Activated T-helper 17 cell treated with anti-CD3 and anti-CD28 coated beads, Interleukin-2, amount 50 U/mL, for 72 hours (primary cell): ENCODE measurements at regions not wholly inside any gene's neighbourhood (a gene's known extent, or its start where the extent isn't known, plus 50 kb on each side); places are given as distances from the start of the nearest gene placed in this dataset.

Experiments used
- ATAC-seq: fragments of 150-1000 bp; cut with Tn5 transposase; replicated peaks from 2 replicates; pipeline ENCODE4 v1.10.0; 2021; ENCODE audit warnings: mild to moderate bottlenecking, moderate library complexity
- H3K27ac Mint-ChIP-seq: one replicate; pipeline ENCODE4 v1.8.0; 2022; ENCODE audit warnings: mixed read lengths
- H3K27me3 Mint-ChIP-seq: one replicate; pipeline ENCODE4 v1.8.0; 2022; ENCODE audit warnings: mixed read lengths
- H3K36me3 Mint-ChIP-seq: one replicate; pipeline ENCODE4 v1.8.0; 2022; ENCODE audit warnings: low read depth, mild to moderate bottlenecking, mixed read lengths
- H3K4me1 Mint-ChIP-seq: one replicate; pipeline ENCODE4 v1.8.0; 2022; ENCODE audit warnings: mixed read lengths
- H3K4me3 Mint-ChIP-seq: one replicate; pipeline ENCODE4 v1.8.0; 2022; ENCODE audit warnings: mild to moderate bottlenecking, mixed read lengths
- H3K9me3 Mint-ChIP-seq: one replicate; pipeline ENCODE4 v1.8.0; 2022; ENCODE audit warnings: mixed read lengths

DNA sequence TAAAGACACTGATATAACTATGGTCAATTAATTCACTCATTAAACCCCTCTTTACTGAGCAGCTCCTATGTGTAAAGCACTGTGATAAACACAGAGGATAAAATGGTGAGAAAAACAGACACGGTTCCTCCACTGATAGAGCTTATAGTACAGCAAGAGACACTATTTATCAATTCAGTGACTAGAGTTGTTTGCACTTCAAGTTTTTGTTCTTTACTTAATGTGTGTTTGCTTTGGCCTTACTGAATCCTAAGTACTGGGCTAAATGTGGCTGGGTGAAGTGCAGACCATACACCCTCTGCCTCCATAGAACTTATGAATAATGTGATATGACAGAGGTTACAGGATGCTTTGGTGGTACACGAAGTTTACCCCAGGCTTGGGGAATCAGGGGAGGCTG lies 80.1 kb upstream of the ITGA1 start:
- no peaks in the 10 kb centered on the region for H3K36me3 Mint-ChIP-seq
- H3K9me3 Mint-ChIP-seq, result no peaks in the 10 kb centered on the region
- H3K4me3 Mint-ChIP-seq, result no peak overlapping the region
- peaks cover 12% of the 10 kb centered on the region for H3K4me1 Mint-ChIP-seq
- ATAC-seq, result no peak
- no peaks in the 10 kb centered on the region for H3K27me3 Mint-ChIP-seq
- H3K27ac Mint-ChIP-seq, result no peak overlapping the region

GRCh38 chr5:52708463-52708862 lies 79.3 kb upstream of the ITGA1 start:
- no peak for ATAC-seq
- H3K4me3 Mint-ChIP-seq, result no peak overlapping the region
- no peaks in the 10 kb centered on the region for H3K27me3 Mint-ChIP-seq
- no peak overlapping the region for H3K27ac Mint-ChIP-seq
- H3K9me3 Mint-ChIP-seq, result no peaks in the 10 kb centered on the region
- peaks cover 12% of the 10 kb centered on the region for H3K4me1 Mint-ChIP-seq
- no peaks in the 10 kb centered on the region for H3K36me3 Mint-ChIP-seq

DNA sequence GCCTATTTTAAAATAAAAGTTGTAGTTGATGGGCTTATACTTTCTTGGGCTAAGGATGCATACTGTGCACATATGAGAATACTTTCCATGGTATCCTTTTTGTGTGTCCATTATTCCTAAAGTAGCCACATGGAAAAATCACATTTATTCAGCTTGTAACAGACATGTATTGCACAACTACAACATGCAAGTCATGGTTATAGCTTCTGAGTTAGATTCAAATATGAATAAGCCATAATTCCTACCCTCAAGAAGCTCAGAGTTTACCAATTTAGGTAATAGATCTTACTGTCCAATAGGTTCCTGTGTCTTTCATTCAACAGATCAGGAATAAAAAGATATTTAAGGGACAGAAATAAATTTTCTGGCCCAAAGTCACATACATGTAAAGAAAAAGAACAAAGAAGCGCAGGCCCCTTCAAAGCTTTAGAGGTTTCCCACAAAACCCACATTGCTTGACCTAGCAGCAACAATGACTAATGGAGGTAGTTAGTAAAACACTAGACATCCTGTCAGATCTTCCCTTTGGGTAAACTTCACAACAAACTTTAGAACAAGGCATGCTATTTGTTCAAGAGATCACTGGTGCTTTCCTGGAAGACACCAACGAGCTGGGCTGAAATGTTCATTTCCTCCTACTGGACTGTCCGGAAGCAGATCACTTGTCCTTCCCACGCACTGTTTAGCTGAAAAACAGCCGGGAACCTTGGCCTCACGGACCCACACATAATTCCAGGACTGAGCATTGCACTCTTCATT lies 78.4 kb upstream of the ITGA1 start:
- Mint-ChIP-seq H3K27ac (peak overlapping the region; percentile 58), H3K4me3 (peak overlapping the region; percentile 27), H3K9me3 (no peaks in the 10 kb centered on the region)

DNA sequence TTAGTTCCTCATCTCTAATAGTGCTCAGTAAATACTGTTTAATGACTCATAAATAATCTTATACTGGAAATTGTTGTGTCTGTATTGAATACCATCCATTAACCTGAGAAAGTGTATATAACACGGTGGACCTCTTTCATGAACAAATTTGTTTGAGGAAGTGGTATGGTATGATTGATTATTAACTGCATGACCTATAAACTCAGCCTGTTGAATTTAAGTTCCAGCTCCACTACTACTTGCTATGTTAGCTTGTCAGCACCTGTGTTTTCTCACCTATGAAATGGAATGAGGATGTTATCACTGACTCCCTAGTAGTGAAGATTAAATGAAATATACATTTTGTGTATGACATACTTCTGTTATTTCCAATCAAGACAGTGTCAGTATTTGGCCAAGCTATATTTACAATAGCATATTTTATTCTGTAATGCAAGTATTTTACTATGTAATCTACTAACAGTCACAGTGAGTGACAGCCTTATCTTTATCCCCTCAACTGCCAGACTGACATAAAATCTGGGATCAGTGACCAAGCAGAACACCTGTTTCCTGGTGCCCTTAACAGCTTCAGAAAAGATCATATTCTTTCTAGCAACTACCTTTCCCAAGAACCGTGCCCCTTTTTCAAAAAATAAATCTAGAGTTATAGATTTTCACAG lies 77.3 kb upstream of the ITGA1 start:
- no peak for ATAC-seq
- no peaks in the 10 kb centered on the region for H3K27me3 Mint-ChIP-seq
- no peaks in the 10 kb centered on the region for H3K36me3 Mint-ChIP-seq
- peak overlapping the region; percentile 27 for H3K4me3 Mint-ChIP-seq
- H3K9me3 Mint-ChIP-seq, result no peaks in the 10 kb centered on the region
- peak overlapping the region; percentile 58 for H3K27ac Mint-ChIP-seq
- peaks cover 12% of the 10 kb centered on the region for H3K4me1 Mint-ChIP-seq

More for the DNA sequence above, 78.4 kb upstream of the ITGA1 start:
- H3K27me3 Mint-ChIP-seq, result no peaks in the 10 kb centered on the region
- peaks cover 12% of the 10 kb centered on the region for H3K4me1 Mint-ChIP-seq
- peak; percentile 93 for ATAC-seq
- no peaks in the 10 kb centered on the region for H3K36me3 Mint-ChIP-seq

DNA sequence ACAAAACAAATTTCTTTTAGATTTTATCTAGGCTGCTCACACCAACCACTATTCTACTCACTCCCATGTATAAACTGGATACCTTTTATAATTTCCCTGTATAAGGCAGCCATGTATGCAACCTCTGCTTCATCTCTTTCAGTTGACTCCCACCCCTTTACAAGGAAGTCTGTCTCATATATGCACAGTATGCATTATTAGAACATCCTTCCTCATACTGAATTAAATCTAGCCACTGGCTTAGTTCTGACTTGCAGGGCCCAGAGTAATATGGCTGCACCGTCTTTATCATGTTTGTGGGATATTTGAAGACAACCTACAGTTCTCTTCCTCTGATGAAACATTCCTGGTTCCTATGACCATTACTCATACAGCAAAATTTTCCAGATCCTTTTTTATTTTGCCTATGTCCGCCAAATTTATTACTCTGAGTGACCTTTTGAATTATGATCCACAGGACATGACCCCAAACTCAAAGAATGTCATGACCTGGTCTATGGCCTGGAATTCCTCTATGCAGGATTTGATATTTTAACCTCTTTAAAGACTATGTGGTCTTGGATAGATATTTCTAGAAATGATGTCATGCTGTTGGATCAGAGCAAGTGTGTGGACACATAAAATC lies 76.6 kb upstream of the ITGA1 start:
- peaks cover 12% of the 10 kb centered on the region for H3K4me1 Mint-ChIP-seq
- no peaks in the 10 kb centered on the region for H3K27me3 Mint-ChIP-seq
- no peak overlapping the region for H3K27ac Mint-ChIP-seq
- H3K9me3 Mint-ChIP-seq, result no peaks in the 10 kb centered on the region
- H3K4me3 Mint-ChIP-seq, result no peak overlapping the region
- ATAC-seq, result no peak
- no peaks in the 10 kb centered on the region for H3K36me3 Mint-ChIP-seq

- peaks cover 5% of the 10 kb centered on the region for H3K9me3 Mint-ChIP-seq
- H3K27me3 Mint-ChIP-seq, result no peaks in the 10 kb centered on the region
- H3K4me1 Mint-ChIP-seq, result peaks cover 12% of the 10 kb centered on the region
- peak; percentile 19 for ATAC-seq
- no peak overlapping the region for H3K4me3 Mint-ChIP-seq
- no peak overlapping the region for H3K27ac Mint-ChIP-seq
- no peaks in the 10 kb centered on the region for H3K36me3 Mint-ChIP-seq
Observed at GRCh38 chr5:52712354-52712753, 75.4 kb upstream of the ITGA1 start.

DNA sequence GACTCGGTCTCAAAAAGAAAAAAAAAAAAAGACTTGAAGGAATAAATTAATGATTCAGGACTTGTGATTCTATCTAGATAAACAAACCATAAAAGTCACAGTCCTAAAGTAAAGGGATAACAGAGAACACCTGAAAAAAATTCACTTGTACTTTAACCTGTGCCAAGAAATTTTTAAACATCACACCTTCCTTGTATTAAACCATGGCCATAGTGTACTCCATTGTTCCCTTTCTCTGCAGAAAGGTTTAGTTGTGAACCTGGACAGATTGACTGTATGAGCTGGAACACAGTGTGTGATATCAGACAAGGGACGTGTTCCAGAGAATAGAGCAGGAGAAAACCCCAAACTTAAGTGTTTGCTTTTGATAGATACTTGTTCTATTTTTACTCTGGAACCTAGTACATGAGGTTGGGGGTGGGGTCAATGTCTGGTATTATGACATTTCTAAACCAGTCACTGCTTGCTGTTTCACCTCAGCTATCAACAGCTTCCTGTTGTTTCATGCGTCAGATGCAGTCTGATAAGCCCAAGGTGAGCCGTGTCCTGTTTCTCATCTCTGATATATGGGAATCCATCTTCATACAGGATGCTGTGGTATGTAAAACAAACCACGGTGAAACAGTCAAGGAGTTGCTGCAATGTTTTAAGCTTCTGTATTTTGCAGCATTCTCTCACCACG lies 62.5 kb upstream of the ITGA1 start:
- Mint-ChIP-seq H3K27ac (peak overlapping the region; percentile 71), H3K36me3 (no peaks in the 10 kb centered on the region), H3K27me3 (no peaks in the 10 kb centered on the region), H3K4me3 (peak overlapping the region; percentile 71), H3K4me1 (peaks cover 27% of the 10 kb centered on the region), H3K9me3 (no peaks in the 10 kb centered on the region)
- peak; percentile 98 for ATAC-seq

DNA sequence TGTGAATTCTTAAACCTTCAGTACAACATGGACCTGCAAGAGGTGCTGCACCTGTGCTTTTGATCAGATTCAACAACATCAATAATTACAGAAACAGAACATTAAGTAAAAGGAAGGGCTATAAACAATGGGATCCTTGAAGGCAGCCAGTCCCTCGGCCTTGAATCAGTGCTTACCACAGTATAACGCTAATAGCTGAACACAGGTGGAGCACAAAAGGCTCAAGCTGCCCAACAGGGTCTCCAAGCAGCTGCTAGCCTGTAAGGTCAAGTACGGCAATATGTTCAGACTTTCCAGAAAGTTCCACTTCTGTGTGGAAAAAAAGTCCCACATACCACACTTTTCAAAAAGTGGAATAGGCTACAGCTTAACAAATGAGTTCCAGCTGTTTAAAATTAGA lies 61.9 kb upstream of the ITGA1 start:
- no peaks in the 10 kb centered on the region for H3K9me3 Mint-ChIP-seq
- peak overlapping the region; percentile 71 for H3K27ac Mint-ChIP-seq
- H3K4me3 Mint-ChIP-seq, result peak overlapping the region; percentile 71
- no peak for ATAC-seq
- H3K27me3 Mint-ChIP-seq, result no peaks in the 10 kb centered on the region
- H3K4me1 Mint-ChIP-seq, result peaks cover 27% of the 10 kb centered on the region
- no peaks in the 10 kb centered on the region for H3K36me3 Mint-ChIP-seq

- H3K4me3 Mint-ChIP-seq, result peak overlapping the region; percentile 15
- peaks cover 27% of the 10 kb centered on the region for H3K4me1 Mint-ChIP-seq
- H3K27me3 Mint-ChIP-seq, result no peaks in the 10 kb centered on the region
- ATAC-seq, result no peak
- H3K36me3 Mint-ChIP-seq, result no peaks in the 10 kb centered on the region
- no peaks in the 10 kb centered on the region for H3K9me3 Mint-ChIP-seq
- no peak overlapping the region for H3K27ac Mint-ChIP-seq
Observed at GRCh38 chr5:52727020-52727419, 60.7 kb upstream of the ITGA1 start.

GRCh38 chr5:52727576-52727975 lies 60.1 kb upstream of the ITGA1 start:
- no peak for ATAC-seq
- no peaks in the 10 kb centered on the region for H3K27me3 Mint-ChIP-seq
- H3K4me3 Mint-ChIP-seq, result no peak overlapping the region
- H3K36me3 Mint-ChIP-seq, result no peaks in the 10 kb centered on the region
- H3K27ac Mint-ChIP-seq, result no peak overlapping the region
- no peaks in the 10 kb centered on the region for H3K9me3 Mint-ChIP-seq
- peaks cover 27% of the 10 kb centered on the region for H3K4me1 Mint-ChIP-seq

DNA sequence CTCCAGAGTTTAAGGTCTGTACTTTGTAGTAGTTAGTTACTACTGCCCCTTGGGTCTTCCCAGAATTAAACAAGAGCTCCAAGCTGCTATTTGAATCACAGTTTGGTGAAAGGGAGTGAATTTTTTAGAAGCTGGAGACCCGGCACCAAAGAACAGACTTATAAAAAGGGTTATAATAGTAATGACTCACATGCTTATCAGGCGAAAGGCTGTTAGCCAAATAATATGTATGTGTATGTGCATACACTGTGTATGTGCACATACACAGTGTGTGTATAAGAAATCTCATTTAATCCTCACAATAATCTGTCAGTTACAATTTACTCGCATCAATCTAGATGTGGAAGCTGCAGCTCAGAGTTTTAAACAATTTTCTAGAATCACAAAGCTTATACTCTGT lies 59.5 kb upstream of the ITGA1 start:
- no peak overlapping the region for H3K27ac Mint-ChIP-seq
- no peak for ATAC-seq
- peaks cover 27% of the 10 kb centered on the region for H3K4me1 Mint-ChIP-seq
- no peaks in the 10 kb centered on the region for H3K27me3 Mint-ChIP-seq
- H3K4me3 Mint-ChIP-seq, result no peak overlapping the region
- no peaks in the 10 kb centered on the region for H3K36me3 Mint-ChIP-seq
- no peaks in the 10 kb centered on the region for H3K9me3 Mint-ChIP-seq

DNA sequence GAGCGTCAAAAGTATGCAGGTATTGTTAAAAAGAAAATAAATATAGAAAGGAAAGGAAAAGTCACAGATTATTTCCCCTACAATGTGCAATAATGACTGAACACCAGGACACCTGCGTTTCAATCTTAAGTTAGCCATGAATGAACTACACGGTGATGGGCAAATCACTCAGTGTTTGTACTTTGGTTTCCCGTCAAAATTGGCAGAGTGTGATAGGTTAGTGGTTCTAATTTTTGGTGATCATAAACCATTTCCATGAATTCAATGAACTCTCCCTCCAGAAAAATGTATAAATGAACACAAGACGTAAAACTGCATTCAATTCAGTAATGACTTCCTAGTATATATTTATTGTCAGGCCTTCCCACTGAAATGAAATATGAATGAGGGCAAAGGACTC lies 59.0 kb upstream of the ITGA1 start:
- ATAC-seq, result no peak
- no peak overlapping the region for H3K4me3 Mint-ChIP-seq
- no peaks in the 10 kb centered on the region for H3K27me3 Mint-ChIP-seq
- peaks cover 27% of the 10 kb centered on the region for H3K4me1 Mint-ChIP-seq
- H3K9me3 Mint-ChIP-seq, result no peaks in the 10 kb centered on the region
- no peaks in the 10 kb centered on the region for H3K36me3 Mint-ChIP-seq
- no peak overlapping the region for H3K27ac Mint-ChIP-seq

- Mint-ChIP-seq H3K4me3 (no peak overlapping the region), H3K9me3 (no peaks in the 10 kb centered on the region), H3K36me3 (no peaks in the 10 kb centered on the region), H3K4me1 (peaks cover 7% of the 10 kb centered on the region), H3K27ac (no peak overlapping the region), H3K27me3 (no peaks in the 10 kb centered on the region)
- ATAC-seq, result no peak
Observed at GRCh38 chr5:52731274-52732027, 56.3 kb upstream of the ITGA1 start.

DNA sequence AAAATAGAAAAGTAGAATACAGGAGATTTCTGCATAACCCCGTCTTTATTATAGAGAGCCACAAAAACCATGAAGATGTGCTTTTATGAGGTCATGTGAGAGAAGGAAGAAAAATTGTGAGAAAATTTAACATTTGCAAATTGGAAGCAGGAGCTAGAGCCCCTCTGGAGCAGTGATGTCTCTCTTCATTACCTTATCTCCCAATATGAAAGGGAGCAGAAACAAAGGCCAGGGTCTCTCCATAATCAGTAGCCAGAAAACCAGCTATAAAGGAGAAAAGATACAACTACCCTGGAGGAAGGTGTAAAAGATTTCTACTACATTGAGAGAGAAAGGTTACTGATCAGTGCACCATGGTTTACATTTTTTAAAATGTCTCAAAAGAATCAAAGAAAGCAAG lies 53.2 kb upstream of the ITGA1 start:
- Mint-ChIP-seq H3K4me3 (no peak overlapping the region), H3K9me3 (no peaks in the 10 kb centered on the region), H3K4me1 (peaks cover 13% of the 10 kb centered on the region), H3K36me3 (no peaks in the 10 kb centered on the region), H3K27ac (no peak overlapping the region), H3K27me3 (no peaks in the 10 kb centered on the region)
- ATAC-seq, result no peak
